ENCODE measurements at regions not wholly inside any gene's neighbourhood (a gene's known extent, or its start where the extent isn't known, plus 50 kb on each side); places are given as distances from the start of the nearest gene placed in this dataset.

GRCh38 chr4:120403296-120403695, 336.6 kb upstream of the MAD2L1 start:
- H3K27me3 ChIP-seq (ENCODE audit: control insufficient read depth in 5 of 5, insufficient read depth in 4 of 5, low read length in 5 of 5): no peaks in the 10 kb centered on the region
- H3K27ac ChIP-seq (ENCODE audit: low read depth, low read length): no peak overlapping the region
- no peaks in the 10 kb centered on the region for H3K4me1 ChIP-seq (ENCODE audit: control insufficient read depth in 5 of 5, insufficient read depth in 5 of 5, low read length in 5 of 5)
- H3K9ac ChIP-seq (ENCODE audit: low read length in 5 of 5): no peak overlapping the region
- H3K4me3 ChIP-seq (ENCODE audit: low read depth in 1 of 5, low read length in 5 of 5): no peak overlapping the region
- H3K9me3 ChIP-seq (ENCODE audit: control insufficient read depth in 5 of 5, low read length in 5 of 5): peaks cover 0 to 18% (median 3%) of the 10 kb centered on the region in 5 donors
- no peaks in the 10 kb centered on the region for H3K36me3 ChIP-seq (ENCODE audit: control insufficient read depth in 5 of 5, insufficient read depth in 5 of 5, low read length in 5 of 5)

- Histone ChIP-seq H3K9me3 (ENCODE audit: control insufficient read depth in 5 of 5, low read length in 5 of 5) (peaks cover 0 to 3% (median 0%) of the 10 kb centered on the region in 5 donors), H3K4me3 (ENCODE audit: low read depth in 1 of 5, low read length in 5 of 5) (no peak overlapping the region), H3K4me1 (ENCODE audit: control insufficient read depth in 5 of 5, insufficient read depth in 5 of 5, low read length in 5 of 5) (no peaks in the 10 kb centered on the region), H3K36me3 (ENCODE audit: control insufficient read depth in 5 of 5, insufficient read depth in 5 of 5, low read length in 5 of 5) (no peaks in the 10 kb centered on the region), H3K27me3 (ENCODE audit: control insufficient read depth in 5 of 5, insufficient read depth in 4 of 5, low read length in 5 of 5) (no peaks in the 10 kb centered on the region), H3K9ac (ENCODE audit: low read length in 5 of 5) (no peak overlapping the region), H3K27ac (ENCODE audit: low read depth, low read length) (no peak overlapping the region)
These were observed 333.8 kb upstream of the MAD2L1 start for GRCh38 chr4:120400441-120400840.

- Histone ChIP-seq H3K36me3 (ENCODE audit: control insufficient read depth in 5 of 5, insufficient read depth in 5 of 5, low read length in 5 of 5) (no peaks in the 10 kb centered on the region), H3K9ac (ENCODE audit: low read length in 5 of 5) (no peak overlapping the region), H3K27ac (ENCODE audit: low read depth, low read length) (no peak overlapping the region), H3K4me1 (ENCODE audit: control insufficient read depth in 5 of 5, insufficient read depth in 5 of 5, low read length in 5 of 5) (no peaks in the 10 kb centered on the region), H3K4me3 (ENCODE audit: low read depth in 1 of 5, low read length in 5 of 5) (no peak overlapping the region), H3K9me3 (ENCODE audit: control insufficient read depth in 5 of 5, low read length in 5 of 5) (peaks cover 0 to 1% (median 0%) of the 10 kb centered on the region in 5 donors), H3K27me3 (ENCODE audit: control insufficient read depth in 5 of 5, insufficient read depth in 4 of 5, low read length in 5 of 5) (no peaks in the 10 kb centered on the region)
These were observed 333.2 kb upstream of the MAD2L1 start for GRCh38 chr4:120399826-120400225.

GRCh38 chr4:120395746-120396145, 329.1 kb upstream of the MAD2L1 start:
- H3K9me3 ChIP-seq (ENCODE audit: control insufficient read depth in 5 of 5, low read length in 5 of 5): no peaks in the 10 kb centered on the region
- H3K27me3 ChIP-seq (ENCODE audit: control insufficient read depth in 5 of 5, insufficient read depth in 4 of 5, low read length in 5 of 5): no peaks in the 10 kb centered on the region
- no peaks in the 10 kb centered on the region for H3K36me3 ChIP-seq (ENCODE audit: control insufficient read depth in 5 of 5, insufficient read depth in 5 of 5, low read length in 5 of 5)
- no peak overlapping the region for H3K9ac ChIP-seq (ENCODE audit: low read length in 5 of 5)
- H3K4me3 ChIP-seq (ENCODE audit: low read depth in 1 of 5, low read length in 5 of 5): no peak overlapping the region
- no peak overlapping the region for H3K27ac ChIP-seq (ENCODE audit: low read depth, low read length)
- no peaks in the 10 kb centered on the region for H3K4me1 ChIP-seq (ENCODE audit: control insufficient read depth in 5 of 5, insufficient read depth in 5 of 5, low read length in 5 of 5)

DNA sequence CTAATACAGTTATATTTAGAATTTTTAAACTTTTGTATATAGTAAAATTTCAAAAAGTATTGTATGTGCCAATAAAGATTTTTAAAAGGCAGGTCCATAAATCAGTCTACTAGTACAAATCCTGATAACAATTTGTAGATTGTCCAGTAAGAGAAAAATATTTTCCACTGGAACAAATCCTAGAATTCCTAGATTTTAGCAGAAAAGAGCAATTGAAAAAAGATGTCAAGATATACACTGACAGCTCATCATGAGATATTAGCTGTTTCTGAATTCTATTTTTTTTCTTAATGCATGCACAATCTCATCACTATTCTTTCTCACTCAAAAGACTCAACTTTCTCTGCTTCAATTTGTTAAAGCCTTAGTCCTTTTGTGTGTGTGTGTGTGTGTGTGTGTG, 289.2 kb upstream of the MAD2L1 start:
- Histone ChIP-seq H3K36me3 (ENCODE audit: control insufficient read depth in 5 of 5, insufficient read depth in 5 of 5, low read length in 5 of 5) (no peaks in the 10 kb centered on the region), H3K27ac (ENCODE audit: low read depth, low read length) (no peak overlapping the region), H3K9ac (ENCODE audit: low read length in 5 of 5) (no peak overlapping the region), H3K9me3 (ENCODE audit: control insufficient read depth in 5 of 5, low read length in 5 of 5) (no peaks in the 10 kb centered on the region), H3K27me3 (ENCODE audit: control insufficient read depth in 5 of 5, insufficient read depth in 4 of 5, low read length in 5 of 5) (no peaks in the 10 kb centered on the region), H3K4me1 (ENCODE audit: control insufficient read depth in 5 of 5, insufficient read depth in 5 of 5, low read length in 5 of 5) (no peaks in the 10 kb centered on the region), H3K4me3 (ENCODE audit: low read depth in 1 of 5, low read length in 5 of 5) (no peak overlapping the region)

DNA sequence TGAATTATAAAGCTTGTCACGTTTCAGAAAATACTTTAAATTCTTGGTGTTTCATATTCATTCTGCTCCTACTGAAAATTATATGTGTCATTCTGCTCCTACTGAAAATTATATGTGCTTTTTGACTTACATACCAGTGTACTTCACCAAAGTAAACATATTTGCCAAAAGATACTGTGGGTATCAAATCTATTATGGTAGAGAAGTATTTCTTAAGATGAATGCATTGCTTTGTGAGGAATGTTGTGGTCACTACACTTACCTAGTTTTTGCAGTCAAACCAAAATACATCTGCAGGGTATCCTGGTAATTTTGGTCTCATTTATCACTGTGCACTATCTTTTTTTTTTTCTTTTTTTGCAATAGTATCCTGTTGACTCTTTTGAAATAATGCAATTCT, 287.7 kb upstream of the MAD2L1 start:
- H3K36me3 ChIP-seq (ENCODE audit: control insufficient read depth in 5 of 5, insufficient read depth in 5 of 5, low read length in 5 of 5): no peaks in the 10 kb centered on the region
- H3K9ac ChIP-seq (ENCODE audit: low read length in 5 of 5): no peak overlapping the region
- no peak overlapping the region for H3K27ac ChIP-seq (ENCODE audit: low read depth, low read length)
- H3K27me3 ChIP-seq (ENCODE audit: control insufficient read depth in 5 of 5, insufficient read depth in 4 of 5, low read length in 5 of 5): no peaks in the 10 kb centered on the region
- H3K4me1 ChIP-seq (ENCODE audit: control insufficient read depth in 5 of 5, insufficient read depth in 5 of 5, low read length in 5 of 5): no peaks in the 10 kb centered on the region
- no peak overlapping the region for H3K4me3 ChIP-seq (ENCODE audit: low read depth in 1 of 5, low read length in 5 of 5)
- H3K9me3 ChIP-seq (ENCODE audit: control insufficient read depth in 5 of 5, low read length in 5 of 5): no peaks in the 10 kb centered on the region

DNA sequence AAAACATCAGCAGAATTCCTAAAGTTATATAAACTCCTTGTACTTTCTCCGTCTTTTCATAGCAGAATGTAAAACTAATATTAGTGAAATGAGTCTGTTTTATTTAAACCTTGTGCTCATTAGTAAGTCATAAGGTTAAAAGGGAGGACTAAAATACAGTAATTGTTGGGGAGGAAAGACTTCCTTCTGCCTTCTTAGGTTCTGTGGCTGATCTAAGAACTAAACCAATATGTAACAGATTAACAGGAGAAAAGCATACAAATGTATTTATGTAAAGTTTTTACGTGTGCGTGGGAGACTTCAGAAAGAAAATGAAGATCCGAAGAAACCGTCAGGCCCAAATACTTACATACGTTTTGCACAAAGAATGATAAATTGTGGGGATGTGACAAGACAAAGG, 286.6 kb upstream of the MAD2L1 start:
- Histone ChIP-seq H3K9ac (ENCODE audit: low read length in 5 of 5) (no peak overlapping the region), H3K27ac (ENCODE audit: low read depth, low read length) (no peak overlapping the region), H3K4me3 (ENCODE audit: low read depth in 1 of 5, low read length in 5 of 5) (no peak overlapping the region), H3K9me3 (ENCODE audit: control insufficient read depth in 5 of 5, low read length in 5 of 5) (no peaks in the 10 kb centered on the region), H3K36me3 (ENCODE audit: control insufficient read depth in 5 of 5, insufficient read depth in 5 of 5, low read length in 5 of 5) (no peaks in the 10 kb centered on the region), H3K4me1 (ENCODE audit: control insufficient read depth in 5 of 5, insufficient read depth in 5 of 5, low read length in 5 of 5) (no peaks in the 10 kb centered on the region), H3K27me3 (ENCODE audit: control insufficient read depth in 5 of 5, insufficient read depth in 4 of 5, low read length in 5 of 5) (no peaks in the 10 kb centered on the region)

- Histone ChIP-seq H3K9ac (ENCODE audit: low read length in 5 of 5) (no peak overlapping the region), H3K36me3 (ENCODE audit: control insufficient read depth in 5 of 5, insufficient read depth in 5 of 5, low read length in 5 of 5) (no peaks in the 10 kb centered on the region), H3K27me3 (ENCODE audit: control insufficient read depth in 5 of 5, insufficient read depth in 4 of 5, low read length in 5 of 5) (no peaks in the 10 kb centered on the region), H3K4me1 (ENCODE audit: control insufficient read depth in 5 of 5, insufficient read depth in 5 of 5, low read length in 5 of 5) (no peaks in the 10 kb centered on the region), H3K9me3 (ENCODE audit: control insufficient read depth in 5 of 5, low read length in 5 of 5) (no peaks in the 10 kb centered on the region), H3K4me3 (ENCODE audit: low read depth in 1 of 5, low read length in 5 of 5) (no peak overlapping the region), H3K27ac (ENCODE audit: low read depth, low read length) (no peak overlapping the region)
These were observed 286.1 kb upstream of the MAD2L1 start for GRCh38 chr4:120352739-120353138.

- Histone ChIP-seq H3K4me3 (ENCODE audit: low read depth in 1 of 5, low read length in 5 of 5) (no peak overlapping the region), H3K27ac (ENCODE audit: low read depth, low read length) (no peak overlapping the region), H3K27me3 (ENCODE audit: control insufficient read depth in 5 of 5, insufficient read depth in 4 of 5, low read length in 5 of 5) (no peaks in the 10 kb centered on the region), H3K4me1 (ENCODE audit: control insufficient read depth in 5 of 5, insufficient read depth in 5 of 5, low read length in 5 of 5) (no peaks in the 10 kb centered on the region), H3K36me3 (ENCODE audit: control insufficient read depth in 5 of 5, insufficient read depth in 5 of 5, low read length in 5 of 5) (no peaks in the 10 kb centered on the region), H3K9me3 (ENCODE audit: control insufficient read depth in 5 of 5, low read length in 5 of 5) (no peaks in the 10 kb centered on the region), H3K9ac (ENCODE audit: low read length in 5 of 5) (no peak overlapping the region)
These were observed 282.3 kb upstream of the MAD2L1 start for GRCh38 chr4:120348948-120349347.

GRCh38 chr4:120348521-120348920, 281.9 kb upstream of the MAD2L1 start:
- Histone ChIP-seq H3K9me3 (ENCODE audit: control insufficient read depth in 5 of 5, low read length in 5 of 5) (no peaks in the 10 kb centered on the region), H3K4me1 (ENCODE audit: control insufficient read depth in 5 of 5, insufficient read depth in 5 of 5, low read length in 5 of 5) (no peaks in the 10 kb centered on the region), H3K27me3 (ENCODE audit: control insufficient read depth in 5 of 5, insufficient read depth in 4 of 5, low read length in 5 of 5) (no peaks in the 10 kb centered on the region), H3K9ac (ENCODE audit: low read length in 5 of 5) (no peak overlapping the region), H3K36me3 (ENCODE audit: control insufficient read depth in 5 of 5, insufficient read depth in 5 of 5, low read length in 5 of 5) (no peaks in the 10 kb centered on the region), H3K4me3 (ENCODE audit: low read depth in 1 of 5, low read length in 5 of 5) (no peak overlapping the region), H3K27ac (ENCODE audit: low read depth, low read length) (no peak overlapping the region)
